ENCODE measurements at regions not wholly inside any gene's neighbourhood (a gene's known extent, or its start where the extent isn't known, plus 50 kb on each side); places are given as distances from the start of the nearest gene placed in this dataset.
"Not testable (repeated sequence)": the region's sequence is repeated elsewhere in the genome, so short reads cannot be mapped to it uniquely, and the experiment has no call there.

DNA sequence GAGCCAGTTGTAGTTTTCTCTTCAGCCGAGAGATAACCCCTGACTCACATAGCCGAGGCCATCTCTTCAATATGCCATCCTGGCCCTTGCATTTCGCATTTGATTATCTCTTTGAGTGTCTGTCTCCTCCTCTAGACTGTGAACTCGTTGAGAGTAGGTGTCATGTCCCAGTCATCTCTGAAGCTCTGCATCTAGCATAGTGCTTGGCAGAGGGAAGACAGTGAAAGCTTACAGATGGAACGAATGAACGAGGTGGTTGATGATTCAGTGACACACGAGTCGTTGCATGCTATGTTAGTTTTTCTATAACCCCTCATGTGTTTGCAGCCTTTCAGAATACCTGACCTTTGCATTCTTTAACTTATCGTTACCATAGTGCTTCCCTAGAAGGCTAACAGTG, 59.9 kb upstream of the CYRIA start:
- DNase-seq: no peak
- Mint-ChIP-seq H3K27ac (peak overlapping the region; percentile 11), H3K36me3 (no peaks in the 10 kb centered on the region), H3K4me1 (peaks cover 20 to 26% of the 10 kb centered on the region in 2 donors), H3K4me3 (no peak overlapping the region), H3K9me3 (no peaks in the 10 kb centered on the region), H3K27me3 (peaks cover 0 to 8% of the 10 kb centered on the region in 2 donors)
- ATAC-seq (replicated peaks): peak; percentile 65 to 66

DNA sequence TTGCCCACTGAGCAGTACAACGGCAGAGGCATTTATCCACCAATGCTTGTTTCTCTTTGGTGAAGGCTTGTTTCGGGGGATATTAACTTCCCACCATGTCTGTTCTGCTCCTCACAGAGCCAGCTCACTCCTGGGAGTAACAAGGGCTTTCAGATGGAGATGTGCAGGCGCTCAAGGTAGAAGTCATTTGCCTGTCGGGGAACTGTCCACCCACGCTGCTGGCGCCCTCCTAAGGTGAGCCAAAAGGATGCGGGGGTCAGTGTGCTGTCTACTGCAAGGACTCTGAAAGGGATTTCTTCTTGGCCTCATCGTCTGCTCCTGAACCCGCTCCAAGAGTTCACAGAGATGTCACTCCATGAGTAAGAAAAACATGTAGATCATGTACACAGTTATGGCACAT, 57.0 kb upstream of the CYRIA start:
- ATAC-seq (replicated peaks): no peak
- no peaks in the 10 kb centered on the region for H3K36me3 Mint-ChIP-seq
- peaks cover 0 to 8% of the 10 kb centered on the region in 2 donors for H3K27me3 Mint-ChIP-seq
- peaks cover 11 to 13% of the 10 kb centered on the region in 2 donors for H3K4me1 Mint-ChIP-seq
- no peak for DNase-seq
- no peak overlapping the region for H3K4me3 Mint-ChIP-seq
- H3K9me3 Mint-ChIP-seq: no peaks in the 10 kb centered on the region
- no peak overlapping the region for H3K27ac Mint-ChIP-seq

DNA sequence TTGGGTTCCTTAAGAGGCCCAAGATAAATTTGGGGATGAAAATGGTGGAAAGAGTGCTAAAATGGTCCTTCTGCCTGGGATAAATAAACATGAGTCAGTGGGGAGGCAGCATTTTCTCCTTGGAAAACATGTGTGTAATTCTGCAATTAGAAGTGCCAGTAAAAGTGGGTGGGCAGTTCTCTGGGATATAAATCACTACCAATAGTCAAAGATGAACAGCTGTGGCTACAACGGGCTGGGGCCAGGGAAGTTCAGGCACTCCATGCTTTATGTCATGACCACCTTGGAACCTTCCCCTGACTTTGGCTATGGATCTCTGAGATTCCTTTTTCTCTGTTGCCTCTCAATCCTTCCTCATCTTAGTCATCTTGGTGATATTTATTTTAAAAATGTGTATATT, 56.5 kb upstream of the CYRIA start:
- Mint-ChIP-seq H3K4me3 (no peak overlapping the region), H3K4me1 (peaks cover 14 to 19% of the 10 kb centered on the region in 2 donors), H3K9me3 (no peaks in the 10 kb centered on the region), H3K27me3 (peaks cover 3 to 8% of the 10 kb centered on the region in 2 donors), H3K27ac (no peak overlapping the region), H3K36me3 (no peaks in the 10 kb centered on the region)
- DNase-seq (no peak), ATAC-seq (replicated peaks) (no peak)

GRCh38 chr2:16721529-16721928, 55.9 kb upstream of the CYRIA start:
- not testable (repeated sequence) for H3K36me3 Mint-ChIP-seq

DNA sequence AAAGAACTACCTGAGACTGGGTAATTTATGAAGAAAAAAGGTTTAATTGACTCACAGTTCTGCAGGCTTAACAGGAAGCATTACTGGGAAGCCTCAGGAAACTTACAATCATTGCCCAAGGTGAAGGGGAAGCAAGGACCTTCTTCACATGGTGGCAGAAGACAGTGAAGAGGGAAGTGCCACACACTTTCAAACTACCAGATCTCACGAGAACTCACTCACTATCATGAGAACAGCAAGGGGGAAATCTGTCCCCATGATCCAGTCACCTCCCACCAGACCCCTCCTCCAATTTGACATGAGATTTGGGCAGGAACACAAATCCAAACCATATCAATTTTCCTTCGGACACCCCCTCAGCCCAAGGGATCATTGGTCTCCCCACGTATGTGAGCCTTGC, 55.1 kb upstream of the CYRIA start:
- not testable (repeated sequence) for H3K27me3 Mint-ChIP-seq; ATAC-seq (replicated peaks); H3K36me3 Mint-ChIP-seq; H3K9me3 Mint-ChIP-seq; H3K27ac Mint-ChIP-seq; DNase-seq; H3K4me3 Mint-ChIP-seq
- H3K4me1 Mint-ChIP-seq: peaks cover 10 to 11% of the 10 kb centered on the region in 2 donors

More at GRCh38 chr2:16721529-16721928, 55.9 kb upstream of the CYRIA start:
- not testable (repeated sequence) for H3K27ac Mint-ChIP-seq; H3K9me3 Mint-ChIP-seq; H3K4me3 Mint-ChIP-seq; ATAC-seq (replicated peaks); DNase-seq; H3K27me3 Mint-ChIP-seq
- peaks cover 10 to 15% of the 10 kb centered on the region in 2 donors for H3K4me1 Mint-ChIP-seq

DNA sequence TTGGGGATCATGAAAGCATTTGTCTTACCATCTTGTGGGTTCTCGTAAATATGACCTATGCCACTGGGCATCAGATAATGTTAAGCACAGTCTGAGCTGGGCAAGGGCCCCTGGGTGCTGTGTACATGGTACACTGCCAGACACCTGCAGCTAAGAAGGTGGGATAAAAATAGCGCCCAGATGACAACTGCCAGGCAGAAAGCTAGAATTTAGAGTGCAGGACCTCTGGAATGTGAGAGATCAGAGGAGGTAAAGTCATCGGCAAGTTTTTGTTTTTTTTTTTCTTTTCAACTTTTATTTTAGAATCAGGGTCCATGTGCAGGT, 53.8 kb upstream of the CYRIA start:
- peaks cover 4 to 5% of the 10 kb centered on the region in 2 donors for H3K27me3 Mint-ChIP-seq

GRCh38 chr2:16718576-16719484, 53.2 kb upstream of the CYRIA start:
- H3K27ac Mint-ChIP-seq: no peak overlapping the region
- DNase-seq (no peak), ATAC-seq (replicated peaks) (no peak)
- H3K27me3 Mint-ChIP-seq: peaks cover 0 to 4% of the 10 kb centered on the region in 2 donors
- H3K4me3 Mint-ChIP-seq: no peak overlapping the region
- no peaks in the 10 kb centered on the region for H3K9me3 Mint-ChIP-seq
- no peaks in the 10 kb centered on the region for H3K36me3 Mint-ChIP-seq
- peaks cover 11% of the 10 kb centered on the region in 2 donors for H3K4me1 Mint-ChIP-seq

More for the DNA sequence above, 53.8 kb upstream of the CYRIA start:
- peaks cover 8 to 11% of the 10 kb centered on the region in 2 donors for H3K4me1 Mint-ChIP-seq
- no peaks in the 10 kb centered on the region for H3K36me3 Mint-ChIP-seq
- no peak for ATAC-seq (replicated peaks)
- H3K4me3 Mint-ChIP-seq: no peak overlapping the region
- H3K27ac Mint-ChIP-seq: no peak overlapping the region
- no peak for DNase-seq
- H3K9me3 Mint-ChIP-seq: no peaks in the 10 kb centered on the region

DNA sequence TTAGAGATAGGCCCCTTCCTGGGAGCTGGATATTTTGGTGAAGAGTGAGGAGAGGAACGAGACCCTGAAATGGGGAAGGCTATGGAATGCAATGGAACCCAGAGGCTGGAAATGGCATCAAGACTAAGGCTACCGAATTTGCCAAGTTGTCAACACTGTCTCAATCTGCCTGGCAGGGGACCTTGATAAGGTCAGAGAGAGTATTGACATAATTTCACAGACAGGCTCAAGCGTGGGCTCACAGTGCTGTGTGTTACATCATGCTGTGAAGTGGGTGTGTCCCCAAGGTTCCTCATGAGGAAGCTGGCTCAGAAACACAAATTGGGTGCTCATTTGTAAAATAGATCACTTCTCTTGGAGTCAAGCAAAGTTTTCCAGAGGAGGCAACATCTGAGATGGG, 51.8 kb upstream of the CYRIA start:
- Mint-ChIP-seq H3K27me3 (peaks cover 0 to 4% of the 10 kb centered on the region in 2 donors), H3K27ac (no peak overlapping the region), H3K36me3 (no peaks in the 10 kb centered on the region), H3K4me1 (peaks cover 11 to 14% of the 10 kb centered on the region in 2 donors), H3K9me3 (no peaks in the 10 kb centered on the region), H3K4me3 (no peak overlapping the region)
- ATAC-seq (replicated peaks): peak in 1 of 2 donors; percentile 51
- DNase-seq: no peak

- Mint-ChIP-seq H3K9me3 (no peaks in the 10 kb centered on the region), H3K36me3 (no peaks in the 10 kb centered on the region), H3K27me3 (peaks cover 0 to 4% of the 10 kb centered on the region in 2 donors), H3K4me1 (peaks cover 11 to 14% of the 10 kb centered on the region in 2 donors), H3K4me3 (no peak overlapping the region), H3K27ac (no peak overlapping the region)
- no peak for DNase-seq
- no peak for ATAC-seq (replicated peaks)
These were observed 51.3 kb upstream of the CYRIA start for GRCh38 chr2:16716944-16717343.

- DNase-seq (no peak), ATAC-seq (replicated peaks) (no peak)
- no peaks in the 10 kb centered on the region for H3K9me3 Mint-ChIP-seq
- H3K4me3 Mint-ChIP-seq: no peak overlapping the region
- peaks cover 11 to 14% of the 10 kb centered on the region in 2 donors for H3K4me1 Mint-ChIP-seq
- peaks cover 0 to 4% of the 10 kb centered on the region in 2 donors for H3K27me3 Mint-ChIP-seq
- no peaks in the 10 kb centered on the region for H3K36me3 Mint-ChIP-seq
- H3K27ac Mint-ChIP-seq: no peak overlapping the region
These were observed 50.4 kb upstream of the CYRIA start for GRCh38 chr2:16716024-16716423.
